ENCODE measurements at regions not wholly inside any gene's neighbourhood (a gene's known extent, or its start where the extent isn't known, plus 50 kb on each side); places are given as distances from the start of the nearest gene placed in this dataset.

GRCh38 chr12:90519285-90519684 lies 435.7 kb downstream of the CCER1 start:
- Histone ChIP-seq H3K9ac (ENCODE audit: low read length) (no peak overlapping the region), H3K4me2 (ENCODE audit: low read depth, low read length, poor library complexity, severe bottlenecking) (no peak overlapping the region), H3K79me2 (ENCODE audit: insufficient read depth, low read length) (no peaks in the 10 kb centered on the region), H2AFZ (ENCODE audit: low read depth, low read length, severe bottlenecking) (no peak overlapping the region), H3K9me2 (replicated peaks; ENCODE audit: insufficient read depth, low read length) (no peaks in the 10 kb centered on the region), H3K36me3 (ENCODE audit: low read length) (no peaks in the 10 kb centered on the region), H3K27ac (ENCODE audit: low read depth, low read length) (no peak overlapping the region), H3K27me3 (ENCODE audit: low read length) (no peaks in the 10 kb centered on the region), H3K4me3 (ENCODE audit: insufficient read depth, low read length, poor library complexity, severe bottlenecking) (no peak overlapping the region), H4K20me1 (ENCODE audit: low read depth, low read length) (no peaks in the 10 kb centered on the region), H3F3A (ENCODE audit: insufficient read depth) (no peaks in the 10 kb centered on the region), H3K9me3 (ENCODE audit: insufficient read depth, low read length) (no peaks in the 10 kb centered on the region)
- TF ChIP-seq CTCF (IDR thresholded peaks at IDR 0.05; ENCODE audit: insufficient read depth, low read length, poor library complexity, severe bottlenecking) (no peak), EZH2phosphoT487 (conservative IDR thresholded peaks at IDR 0.05; ENCODE audit: low read length) (no peak)

DNA sequence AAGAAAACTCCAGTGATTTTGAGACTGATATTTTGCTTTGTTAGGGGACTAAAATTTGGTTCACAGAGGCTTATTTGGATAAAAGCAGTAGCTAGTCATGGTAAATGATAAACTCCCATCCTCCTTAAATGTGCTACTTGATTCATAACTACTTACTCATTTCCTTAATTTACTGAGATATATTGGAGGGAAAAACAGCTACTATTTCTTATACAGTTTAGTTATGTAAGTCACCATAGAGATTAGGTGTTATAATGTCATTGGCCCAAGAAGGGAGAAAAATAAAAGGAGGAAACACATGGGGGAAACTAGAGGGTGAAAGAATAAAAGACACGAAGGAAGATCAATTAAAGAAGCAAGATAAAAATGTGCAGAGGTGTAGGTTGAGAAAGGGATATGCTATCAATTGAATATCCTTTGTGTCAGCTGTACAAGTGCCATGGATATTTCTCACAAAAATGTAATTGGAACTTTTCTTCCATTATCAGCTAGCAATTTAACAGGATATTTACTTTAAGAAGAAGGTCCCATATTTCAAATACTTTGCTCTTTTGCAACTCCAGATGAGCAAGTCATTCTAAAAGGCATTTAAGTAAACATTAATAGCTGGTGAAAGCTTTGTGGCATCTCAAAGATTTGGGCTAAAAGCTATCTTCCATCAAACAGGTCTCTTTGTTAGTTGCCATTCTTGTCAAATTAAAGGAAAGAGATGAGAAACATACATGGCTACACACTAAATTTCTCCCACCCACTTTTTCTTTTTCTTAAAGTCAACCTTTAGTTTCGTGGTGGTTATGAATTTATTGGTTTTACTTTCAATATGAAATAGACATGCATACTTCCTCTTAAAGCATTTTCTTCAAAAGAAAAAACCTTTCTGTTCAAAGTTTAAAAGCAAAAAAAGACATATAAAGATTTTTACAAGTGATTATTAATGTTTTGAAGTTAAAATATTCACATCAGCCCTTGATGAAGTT lies 439.5 kb downstream of the CCER1 start:
- TF ChIP-seq CTCF (IDR thresholded peaks at IDR 0.05; ENCODE audit: insufficient read depth, low read length, poor library complexity, severe bottlenecking) (no peak), EZH2phosphoT487 (conservative IDR thresholded peaks at IDR 0.05; ENCODE audit: low read length) (no peak)
- Histone ChIP-seq H3K27ac (ENCODE audit: low read depth, low read length) (no peak overlapping the region), H3K9ac (ENCODE audit: low read length) (no peak overlapping the region), H3K9me2 (replicated peaks; ENCODE audit: insufficient read depth, low read length) (no peaks in the 10 kb centered on the region), H2AFZ (ENCODE audit: low read depth, low read length, severe bottlenecking) (no peak overlapping the region), H3K9me3 (ENCODE audit: insufficient read depth, low read length) (no peaks in the 10 kb centered on the region), H3K27me3 (ENCODE audit: low read length) (no peaks in the 10 kb centered on the region), H3K36me3 (ENCODE audit: low read length) (no peaks in the 10 kb centered on the region), H3K4me3 (ENCODE audit: insufficient read depth, low read length, poor library complexity, severe bottlenecking) (no peak overlapping the region), H4K20me1 (ENCODE audit: low read depth, low read length) (no peaks in the 10 kb centered on the region), H3K4me2 (ENCODE audit: low read depth, low read length, poor library complexity, severe bottlenecking) (no peak overlapping the region), H3F3A (ENCODE audit: insufficient read depth) (no peaks in the 10 kb centered on the region), H3K79me2 (ENCODE audit: insufficient read depth, low read length) (no peaks in the 10 kb centered on the region)

GRCh38 chr12:90514325-90514724 lies 440.7 kb downstream of the CCER1 start:
- H3K36me3 ChIP-seq (ENCODE audit: low read length): no peaks in the 10 kb centered on the region
- H3K9me3 ChIP-seq (ENCODE audit: insufficient read depth, low read length): no peaks in the 10 kb centered on the region
- no peaks in the 10 kb centered on the region for H3K79me2 ChIP-seq (ENCODE audit: insufficient read depth, low read length)
- TF ChIP-seq CTCF (IDR thresholded peaks at IDR 0.05; ENCODE audit: insufficient read depth, low read length, poor library complexity, severe bottlenecking) (no peak), EZH2phosphoT487 (conservative IDR thresholded peaks at IDR 0.05; ENCODE audit: low read length) (no peak)
- H3K9me2 ChIP-seq (replicated peaks; ENCODE audit: insufficient read depth, low read length): no peaks in the 10 kb centered on the region
- no peak overlapping the region for H3K27ac ChIP-seq (ENCODE audit: low read depth, low read length)
- H3F3A ChIP-seq (ENCODE audit: insufficient read depth): no peaks in the 10 kb centered on the region
- no peaks in the 10 kb centered on the region for H3K27me3 ChIP-seq (ENCODE audit: low read length)
- no peak overlapping the region for H3K9ac ChIP-seq (ENCODE audit: low read length)
- no peak overlapping the region for H3K4me2 ChIP-seq (ENCODE audit: low read depth, low read length, poor library complexity, severe bottlenecking)
- H3K4me3 ChIP-seq (ENCODE audit: insufficient read depth, low read length, poor library complexity, severe bottlenecking): no peak overlapping the region
- H4K20me1 ChIP-seq (ENCODE audit: low read depth, low read length): no peaks in the 10 kb centered on the region
- H2AFZ ChIP-seq (ENCODE audit: low read depth, low read length, severe bottlenecking): no peak overlapping the region
